GM12878 (cell line): ENCODE measurements at regions not wholly inside any gene's neighbourhood (a gene's known extent, or its start where the extent isn't known, plus 50 kb on each side); places are given as distances from the start of the nearest gene placed in this dataset.

Experiments
- ATF2 ChIP-seq: IDR thresholded peaks from 2 replicates; pipeline ENCODE4 v1.6.1; 2012; ENCODE audit warnings: low read length, inconsistent platforms
- CEBPB ChIP-seq, 2 experiments: fragments of 150-350 bp in 1 of 2; IDR thresholded peaks; 2 replicates each; pipeline ENCODE4 v1.6.1; 2012 to 2014; ENCODE audit warnings: low read depth in 2 of 2, low read length in 2 of 2, borderline replicate concordance in 1 of 2, inconsistent platforms in 1 of 2
- CEBPZ ChIP-seq: fragments of 150-350 bp; IDR thresholded peaks from 2 replicates; pipeline ENCODE4 v1.6.1; 2016; ENCODE audit warnings: low read depth, low read length
- MXI1 ChIP-seq: fragments of 150-350 bp; IDR thresholded peaks from 2 replicates; pipeline ENCODE4 v1.6.1; 2011; ENCODE audit warnings: low read depth, mild to moderate bottlenecking, inconsistent platforms, low read length, improper control_type of control experiment
- NBN ChIP-seq: fragments of 450-650 bp; IDR thresholded peaks from 2 replicates; pipeline ENCODE4 v1.6.1; 2016
- NFYA ChIP-seq: IDR thresholded peaks from 2 replicates; pipeline ENCODE4 v1.6.1; 2011; ENCODE audit warnings: low read depth, mild to moderate bottlenecking, low read length, improper control_type of control experiment, borderline replicate concordance
- NR2C2 ChIP-seq: IDR thresholded peaks from 2 replicates; pipeline ENCODE4 v1.6.1; 2011; ENCODE audit warnings: borderline replicate concordance, low read depth; ENCODE audit not compliant: control insufficient read depth, insufficient read length
- POLR2A ChIP-seq: IDR thresholded peaks from 2 replicates; pipeline ENCODE4 v1.6.1; 2011; ENCODE audit warnings: low read depth, mild to moderate bottlenecking, low read length
- POU2F2 ChIP-seq: IDR thresholded peaks from 3 replicates; pipeline ENCODE4 v1.6.1; 2011; ENCODE audit warnings: low read depth, mild to moderate bottlenecking, low read length, borderline replicate concordance
- YY1 ChIP-seq: IDR thresholded peaks from 2 replicates; pipeline ENCODE4 v1.6.1; 2011; ENCODE audit warnings: low read depth, mild to moderate bottlenecking, low read length
- ZNF24 ChIP-seq: fragments of 450-650 bp; IDR thresholded peaks from 2 replicates; pipeline ENCODE4 v1.6.1; 2017; ENCODE audit warnings: antibody characterized with exemption, mild to moderate bottlenecking
- TF ChIP-seq, protein P1 (sequence below), 3 experiments: IDR thresholded peaks in 2 of 3; conservative IDR thresholded peaks in 1 of 3; 2 replicates each; pipeline ENCODE4 v1.5.1; 2011; ENCODE audit warnings: low read depth in 3 of 3, low read length in 3 of 3, mild to moderate bottlenecking in 3 of 3, control low read depth in 2 of 3, moderate library complexity in 2 of 3, inconsistent platforms in 1 of 3, mixed read lengths in 1 of 3; ENCODE audit not compliant: control insufficient read depth in 2 of 3, insufficient read depth in 1 of 3; ENCODE audit errors: extremely low read depth in 1 of 3

- no peak for TF ChIP-seq POU2F2
- no peak for TF ChIP-seq ATF2
- TF ChIP-seq YY1: no peak
- TF ChIP-seq, protein P1, sequence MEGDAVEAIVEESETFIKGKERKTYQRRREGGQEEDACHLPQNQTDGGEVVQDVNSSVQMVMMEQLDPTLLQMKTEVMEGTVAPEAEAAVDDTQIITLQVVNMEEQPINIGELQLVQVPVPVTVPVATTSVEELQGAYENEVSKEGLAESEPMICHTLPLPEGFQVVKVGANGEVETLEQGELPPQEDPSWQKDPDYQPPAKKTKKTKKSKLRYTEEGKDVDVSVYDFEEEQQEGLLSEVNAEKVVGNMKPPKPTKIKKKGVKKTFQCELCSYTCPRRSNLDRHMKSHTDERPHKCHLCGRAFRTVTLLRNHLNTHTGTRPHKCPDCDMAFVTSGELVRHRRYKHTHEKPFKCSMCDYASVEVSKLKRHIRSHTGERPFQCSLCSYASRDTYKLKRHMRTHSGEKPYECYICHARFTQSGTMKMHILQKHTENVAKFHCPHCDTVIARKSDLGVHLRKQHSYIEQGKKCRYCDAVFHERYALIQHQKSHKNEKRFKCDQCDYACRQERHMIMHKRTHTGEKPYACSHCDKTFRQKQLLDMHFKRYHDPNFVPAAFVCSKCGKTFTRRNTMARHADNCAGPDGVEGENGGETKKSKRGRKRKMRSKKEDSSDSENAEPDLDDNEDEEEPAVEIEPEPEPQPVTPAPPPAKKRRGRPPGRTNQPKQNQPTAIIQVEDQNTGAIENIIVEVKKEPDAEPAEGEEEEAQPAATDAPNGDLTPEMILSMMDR (IDR thresholded peaks at IDR 0.05 in 2 of 3, conservative IDR thresholded peaks at IDR 0.05 in 1 of 3; ENCODE audit: control insufficient read depth in 2 of 3, extremely low read depth in 1 of 3, insufficient read depth in 1 of 3, low read depth in 3 of 3, low read length in 3 of 3): no peak
- TF ChIP-seq ZNF24: no peak
- TF ChIP-seq POLR2A: no peak
- no peak for TF ChIP-seq CEBPB (IDR thresholded peaks at IDR 0.05; ENCODE audit: borderline replicate concordance in 1 of 2, low read depth in 2 of 2, low read length in 2 of 2)
- no peak for TF ChIP-seq NR2C2
- TF ChIP-seq NBN: no peak
- no peak for TF ChIP-seq MXI1
- no peak for TF ChIP-seq CEBPZ
- TF ChIP-seq NFYA: no peak
Measured at GRCh38 chr7:53121374-53121773, 85.9 kb downstream of the POM121L12 start.
